GM06990 (cell line): ENCODE measurements at regions not wholly inside any gene's neighbourhood (a gene's known extent, or its start where the extent isn't known, plus 50 kb on each side); places are given as distances from the start of the nearest gene placed in this dataset.
A peak's percentile ranks its signal among the peaks of the same experiment; 100 is the strongest.

Experiments used
- DNase-seq: peaks from one replicate; pipeline ENCODE4 v3.0.0-alpha.2; 2011; ENCODE audit not compliant: insufficient read length; ENCODE audit errors: extremely low read depth
- H3K27me3 ChIP-seq: replicated peaks from 2 replicates; pipeline ENCODE4 v1.6.0; 2011; ENCODE audit warnings: low read length; ENCODE audit not compliant: control insufficient read depth, insufficient read depth
- H3K36me3 ChIP-seq: 2 replicates; pipeline ENCODE4 v1.5.1; 2011; ENCODE audit warnings: low read length; ENCODE audit not compliant: control insufficient read depth, insufficient read depth
- H3K4me3 ChIP-seq: replicated peaks from 2 replicates; pipeline ENCODE4 v1.5.1; 2011; ENCODE audit warnings: low read depth, mild to moderate bottlenecking, control low read depth, low read length
- TF ChIP-seq, protein P1 (sequence below): IDR thresholded peaks from 2 replicates; pipeline ENCODE4 v1.5.1; 2011; ENCODE audit warnings: low read length, control low read depth, mild to moderate bottlenecking, inconsistent platforms; ENCODE audit not compliant: insufficient read depth, poor library complexity, severe bottlenecking

DNA sequence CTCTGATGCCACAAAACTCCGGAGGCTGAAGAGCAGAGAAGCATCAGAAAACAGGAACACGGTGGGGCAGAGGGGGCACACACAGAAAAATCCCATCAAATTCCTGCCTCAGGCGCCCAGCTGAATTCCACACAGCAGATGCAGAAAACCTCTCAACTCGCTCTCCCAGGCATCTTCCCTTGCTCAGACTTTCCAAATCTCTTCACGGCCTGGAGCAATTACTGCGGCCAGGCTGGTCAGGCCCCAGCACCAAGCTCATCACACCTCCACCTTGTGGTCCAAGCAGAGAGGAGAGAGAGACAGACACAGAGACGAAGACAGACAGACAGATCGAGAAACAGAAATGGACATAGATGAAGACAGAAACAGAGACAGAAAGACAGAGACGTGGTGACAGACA lies 89.0 kb downstream of the NCOR2 start:
- Histone ChIP-seq H3K27me3 (no peaks in the 10 kb centered on the region), H3K36me3 (peaks cover 30% of the 10 kb centered on the region), H3K4me3 (no peak overlapping the region)
- DNase-seq, result no peak
- TF ChIP-seq, protein P1, sequence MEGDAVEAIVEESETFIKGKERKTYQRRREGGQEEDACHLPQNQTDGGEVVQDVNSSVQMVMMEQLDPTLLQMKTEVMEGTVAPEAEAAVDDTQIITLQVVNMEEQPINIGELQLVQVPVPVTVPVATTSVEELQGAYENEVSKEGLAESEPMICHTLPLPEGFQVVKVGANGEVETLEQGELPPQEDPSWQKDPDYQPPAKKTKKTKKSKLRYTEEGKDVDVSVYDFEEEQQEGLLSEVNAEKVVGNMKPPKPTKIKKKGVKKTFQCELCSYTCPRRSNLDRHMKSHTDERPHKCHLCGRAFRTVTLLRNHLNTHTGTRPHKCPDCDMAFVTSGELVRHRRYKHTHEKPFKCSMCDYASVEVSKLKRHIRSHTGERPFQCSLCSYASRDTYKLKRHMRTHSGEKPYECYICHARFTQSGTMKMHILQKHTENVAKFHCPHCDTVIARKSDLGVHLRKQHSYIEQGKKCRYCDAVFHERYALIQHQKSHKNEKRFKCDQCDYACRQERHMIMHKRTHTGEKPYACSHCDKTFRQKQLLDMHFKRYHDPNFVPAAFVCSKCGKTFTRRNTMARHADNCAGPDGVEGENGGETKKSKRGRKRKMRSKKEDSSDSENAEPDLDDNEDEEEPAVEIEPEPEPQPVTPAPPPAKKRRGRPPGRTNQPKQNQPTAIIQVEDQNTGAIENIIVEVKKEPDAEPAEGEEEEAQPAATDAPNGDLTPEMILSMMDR, result peak; percentile 7

DNA sequence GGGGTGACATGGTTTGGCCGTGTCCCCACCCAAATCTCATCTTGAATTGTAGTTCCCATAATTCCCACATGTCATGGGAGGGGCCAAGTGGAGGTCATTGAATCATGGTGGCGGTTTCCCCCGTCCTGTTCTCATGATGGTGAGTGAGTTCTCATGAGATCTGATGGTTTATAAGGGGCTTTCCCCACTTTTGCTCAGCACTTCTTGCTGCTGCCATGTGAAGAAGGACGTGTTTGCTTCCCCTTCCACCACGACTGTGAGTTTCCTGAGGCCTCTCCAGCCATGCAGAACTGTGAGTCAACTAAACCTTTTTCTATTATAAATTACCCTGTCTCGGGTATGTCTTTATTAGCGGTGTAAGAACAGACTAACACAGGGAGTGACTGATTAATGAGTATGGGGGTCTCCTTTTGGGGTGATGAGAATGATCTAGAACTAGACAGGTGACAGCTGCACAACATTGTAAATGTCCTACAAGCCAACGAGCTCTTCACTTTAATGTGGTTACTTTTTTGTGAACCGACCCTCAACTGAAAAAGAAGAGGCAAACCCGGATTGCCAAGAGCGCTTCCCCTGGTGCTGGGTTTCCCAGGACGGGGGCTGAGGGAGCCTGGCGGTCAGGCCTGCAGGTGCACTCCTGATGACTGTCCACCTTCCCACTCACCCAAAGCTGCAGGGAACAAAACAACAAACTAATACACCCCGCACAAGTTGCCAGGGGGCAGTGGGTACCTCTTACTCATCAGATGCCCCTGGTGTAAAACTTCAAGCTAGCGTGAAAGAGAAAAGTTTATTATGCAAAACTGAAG lies 90.1 kb downstream of the NCOR2 start:
- Histone ChIP-seq H3K27me3 (no peaks in the 10 kb centered on the region), H3K36me3 (peaks cover 33% of the 10 kb centered on the region), H3K4me3 (no peak overlapping the region)
- TF ChIP-seq, protein P1, result no peak
- no peak for DNase-seq

DNA sequence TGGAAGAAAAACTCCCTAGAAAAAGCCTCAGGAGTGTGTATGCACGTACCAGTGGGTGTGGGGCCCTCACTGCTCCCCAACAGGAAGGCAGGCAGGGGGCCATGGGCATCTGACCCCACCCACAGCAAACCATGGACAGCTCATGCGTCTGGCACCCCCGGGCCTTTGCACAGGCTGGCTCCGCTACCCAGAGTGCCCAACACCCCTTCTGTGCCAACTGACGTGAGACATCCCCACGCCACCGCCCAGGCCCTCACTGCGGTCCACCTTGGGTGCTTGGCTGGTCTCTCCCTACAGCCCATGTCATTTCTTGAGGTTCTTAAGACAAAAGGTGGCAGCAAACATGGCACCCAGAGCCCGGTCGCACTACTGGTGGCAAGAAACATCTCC lies 91.4 kb downstream of the NCOR2 start:
- no peaks in the 10 kb centered on the region for H3K27me3 ChIP-seq
- H3K4me3 ChIP-seq, result no peak overlapping the region
- peaks cover 39% of the 10 kb centered on the region for H3K36me3 ChIP-seq
- TF ChIP-seq, protein P1, result no peak
- no peak for DNase-seq

DNA sequence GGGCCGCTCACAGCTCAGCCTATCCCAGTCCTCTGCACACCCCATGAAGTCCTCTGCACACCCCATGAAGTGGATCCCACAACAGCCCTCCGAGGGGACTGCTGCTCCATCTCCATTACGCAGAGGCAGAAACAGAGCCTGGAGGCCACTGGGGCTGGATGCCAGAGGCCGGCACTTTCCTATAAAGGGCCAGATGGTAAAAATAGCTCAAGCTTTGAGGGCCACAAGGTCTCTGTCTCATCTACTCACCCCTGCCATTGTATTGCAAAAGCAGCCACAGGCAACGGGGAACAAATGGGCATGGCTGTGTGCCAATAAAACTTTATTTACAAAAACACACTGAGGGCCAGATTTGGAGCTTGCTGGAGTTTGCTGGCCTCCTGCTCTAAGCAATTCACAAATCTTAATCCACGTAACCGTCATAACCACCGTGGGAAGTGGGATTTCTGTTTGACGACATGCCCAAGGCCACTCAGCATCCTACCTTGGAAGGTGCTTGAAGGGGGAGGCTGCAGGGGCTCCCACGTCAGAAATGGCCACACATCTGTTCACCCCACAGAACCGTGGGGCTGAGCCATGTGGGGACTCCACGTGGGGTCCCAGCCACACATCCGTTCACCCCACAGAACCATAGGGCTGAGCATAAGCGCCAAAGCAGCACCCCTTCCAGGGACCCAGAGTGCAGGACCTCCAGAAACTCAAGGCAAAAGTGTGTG lies 92.0 kb downstream of the NCOR2 start:
- TF ChIP-seq, protein P1, result no peak
- no peak for DNase-seq
- no peaks in the 10 kb centered on the region for H3K27me3 ChIP-seq
- peaks cover 44% of the 10 kb centered on the region for H3K36me3 ChIP-seq
- H3K4me3 ChIP-seq, result no peak overlapping the region

DNA sequence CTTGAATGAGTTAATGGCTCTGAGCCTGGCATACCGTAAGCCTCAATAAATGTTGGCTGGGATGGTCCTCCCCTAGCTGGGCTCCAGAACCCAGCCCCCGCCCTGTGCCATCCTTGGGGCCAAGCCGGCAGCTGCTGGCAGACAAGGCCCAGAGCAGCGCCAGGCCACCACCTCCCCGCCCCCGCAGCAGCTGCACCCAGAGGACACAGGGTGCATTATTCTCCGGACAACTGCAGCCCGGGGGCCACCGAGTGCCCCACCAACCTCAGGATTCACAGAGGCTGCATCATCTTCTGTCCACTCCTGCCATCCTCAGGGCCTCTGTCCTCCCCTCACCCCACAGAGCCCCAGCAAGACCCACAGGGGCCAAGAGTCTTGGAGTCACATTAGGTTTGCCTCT lies 92.7 kb downstream of the NCOR2 start:
- TF ChIP-seq, protein P1, result no peak
- Histone ChIP-seq H3K4me3 (no peak overlapping the region), H3K36me3 (peaks cover 46% of the 10 kb centered on the region), H3K27me3 (no peaks in the 10 kb centered on the region)
- DNase-seq, result no peak
